GM23248 (cell line): ENCODE measurements at regions not wholly inside any gene's neighbourhood (a gene's known extent, or its start where the extent isn't known, plus 50 kb on each side); places are given as distances from the start of the nearest gene placed in this dataset.

Experiments used
- EZH2 ChIP-seq: fragments of 200-600 bp; sonication (generic); IDR thresholded peaks from 2 replicates; pipeline ENCODE4 v1.6.1; 2018; ENCODE audit warnings: antibody characterized with exemption, mild to moderate bottlenecking; ENCODE audit not compliant: insufficient read depth, poor library complexity, severe bottlenecking
- EZH2phosphoT487 ChIP-seq: fragments of 200-600 bp; sonication (generic); IDR thresholded peaks from 2 replicates; pipeline ENCODE4 v1.6.1; 2018; ENCODE audit warnings: antibody characterized with exemption, moderate library complexity, mild to moderate bottlenecking, low read depth; ENCODE audit not compliant: insufficient read depth

DNA sequence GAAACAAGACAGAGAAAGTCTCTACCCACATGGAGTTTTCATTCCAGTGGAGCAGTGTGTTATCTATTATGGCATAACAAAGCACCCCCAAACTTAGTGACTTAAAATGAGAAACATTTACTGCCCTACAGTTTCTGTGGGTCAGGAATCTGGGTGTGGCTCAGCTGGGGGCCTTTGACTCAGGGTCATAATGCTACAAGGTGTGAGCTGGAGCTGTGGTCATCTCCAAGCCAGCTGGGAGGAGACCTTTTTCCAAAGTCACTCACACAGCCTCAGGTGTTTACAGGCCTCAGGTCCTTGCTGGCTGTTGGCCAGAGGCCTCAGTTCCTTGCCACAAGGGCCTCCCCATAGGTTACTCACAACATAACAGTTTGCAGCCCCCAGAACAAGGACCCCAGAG is 169.2 kb downstream of the ETAA1 start:
- TF ChIP-seq EZH2 (no peak), EZH2phosphoT487 (no peak)
